SK-N-SH (cell line): ENCODE measurements at regions not wholly inside any gene's neighbourhood (a gene's known extent, or its start where the extent isn't known, plus 50 kb on each side); places are given as distances from the start of the nearest gene placed in this dataset.
A peak's percentile ranks its signal among the peaks of the same experiment; 100 is the strongest.

Source experiments
- CTCF ChIA-PET: fragments of 300-600, 350-600 bp; formaldehyde crosslinking; extraction: SDS; loops from one replicate; lab custom pipeline; 2021; lab: Yijun Ruan, JAX
- POLR2A ChIA-PET: fragments of 350-600 bp; sonication (Branson Sonifier 250); formaldehyde crosslinking; extraction: SDS; loops from one replicate; lab custom pipeline; 2020; ENCODE audit warnings: antibody characterized with exemption, inconsistent platforms; lab: Yijun Ruan, JAX
- DNase-seq: peaks from one replicate; pipeline ENCODE4 v3.0.0; 2012
- H2AFZ ChIP-seq: fragments of 200-600 bp; sonication (generic); 2 replicates; pipeline ENCODE4 v1.8.1; 2016; ENCODE audit warnings: antibody characterized with exemption, mild to moderate bottlenecking, low read depth
- H3F3A ChIP-seq: fragments of 200-600 bp; sonication (generic); replicated peaks from 2 replicates; pipeline ENCODE3; 2016; ENCODE audit warnings: antibody characterized with exemption, mild to moderate bottlenecking; ENCODE audit not compliant: insufficient read depth
- H3K27ac ChIP-seq, 2 experiments: fragments of 200-500 bp in 1 of 2; fragments of 200-600 bp in 1 of 2; sonication (Bioruptor generic) in 1 of 2; sonication (generic), shearing (Covaris generic) in 1 of 2; 2 replicates each; pipeline versions ENCODE4 v1.5.1 to v1.6.1; 2014 to 2016; ENCODE audit warnings: low read depth in 2 of 2, inconsistent platforms in 1 of 2, low read length in 1 of 2, mild to moderate bottlenecking in 1 of 2, mixed read lengths in 1 of 2
- H3K27me3 ChIP-seq: fragments of 200-600 bp; sonication (generic), shearing (Covaris generic); 2 replicates; pipeline ENCODE4 v1.6.1; 2016; ENCODE audit warnings: mixed run types; ENCODE audit not compliant: insufficient read depth
- H3K36me3 ChIP-seq, 2 experiments: fragments of 200-500 bp in 1 of 2; fragments of 200-600 bp in 1 of 2; sonication (Bioruptor generic) in 1 of 2; sonication (generic) in 1 of 2; replicated peaks in 1 of 2; 2 replicates each; pipeline versions ENCODE3 to v1.5.1; 2014 to 2016; ENCODE audit warnings: low read length in 1 of 2, mild to moderate bottlenecking in 1 of 2; ENCODE audit not compliant: insufficient read depth in 2 of 2, control insufficient read depth in 1 of 2
- H3K4me1 ChIP-seq, 2 experiments: fragments of 200-500 bp in 1 of 2; fragments of 200-600 bp in 1 of 2; sonication (Bioruptor generic) in 1 of 2; sonication (generic), shearing (Covaris generic) in 1 of 2; 2 replicates each; pipeline versions ENCODE4 v1.5.1 to v1.6.1; 2014 to 2016; ENCODE audit warnings: low read depth in 1 of 2, low read length in 1 of 2, mixed run types in 1 of 2; ENCODE audit not compliant: insufficient read depth in 2 of 2, control insufficient read depth in 1 of 2
- H3K4me2 ChIP-seq: fragments of 200-600 bp; sonication (generic), shearing (Covaris generic); 2 replicates; pipeline ENCODE4 v1.6.1; 2017; ENCODE audit warnings: mixed run types
- H3K4me3 ChIP-seq, 2 experiments: fragments of 200-500 bp in 1 of 2; fragments of 200-600 bp in 1 of 2; sonication (Bioruptor generic) in 1 of 2; sonication (generic), shearing (Covaris generic) in 1 of 2; 2 replicates each; pipeline versions ENCODE4 v1.5.1 to v1.8.1; 2014 to 2016; ENCODE audit warnings: low read depth in 2 of 2, inconsistent platforms in 1 of 2, low read length in 1 of 2, mild to moderate bottlenecking in 1 of 2, mixed read lengths in 1 of 2, moderate library complexity in 1 of 2
- H3K79me2 ChIP-seq: fragments of 200-600 bp; sonication (generic); 2 replicates; pipeline ENCODE4 v1.8.1; 2017; ENCODE audit warnings: mild to moderate bottlenecking; ENCODE audit not compliant: insufficient read depth
- H3K9ac ChIP-seq: fragments of 200-600 bp; sonication (generic); 2 replicates; pipeline ENCODE4 v1.6.1; 2017; ENCODE audit warnings: mixed run types
- H3K9me2 ChIP-seq: fragments of 200-600 bp; sonication (generic); 2 replicates; pipeline ENCODE4 v1.6.1; 2017; ENCODE audit warnings: mixed run types
- H3K9me3 ChIP-seq: fragments of 200-600 bp; sonication (generic); 2 replicates; pipeline ENCODE4 v1.6.1; 2017; ENCODE audit warnings: mixed run types, mild to moderate bottlenecking, moderate library complexity
- H4K20me1 ChIP-seq: fragments of 200-600 bp; sonication (generic); 2 replicates; pipeline ENCODE4 v1.6.1; 2017; ENCODE audit warnings: mild to moderate bottlenecking, mixed run types; ENCODE audit not compliant: insufficient read depth
- ELF1 ChIP-seq: IDR thresholded peaks from 2 replicates; pipeline ENCODE4 v1.4.0; 2012
- EP300 ChIP-seq, 2 experiments: IDR thresholded peaks; 2 replicates each; pipeline versions ENCODE4 v1.4.0 to v1.6.1; 2012; ENCODE audit warnings: borderline replicate concordance in 1 of 2, low read depth in 1 of 2, low read length in 1 of 2
- FOXM1 ChIP-seq: IDR thresholded peaks from 2 replicates; pipeline ENCODE4 v1.4.0; 2012; ENCODE audit warnings: low read depth, mild to moderate bottlenecking
- GABPA ChIP-seq: IDR thresholded peaks from 2 replicates; pipeline ENCODE4 v1.4.0; 2012; ENCODE audit warnings: low read depth, mild to moderate bottlenecking
- IRF3 ChIP-seq: fragments of 150-350 bp; IDR thresholded peaks from 2 replicates; pipeline ENCODE4 v1.6.1; 2016; ENCODE audit warnings: mild to moderate bottlenecking, low read depth, low read length
- MEF2A ChIP-seq: IDR thresholded peaks from 2 replicates; pipeline ENCODE4 v1.4.0; 2012; ENCODE audit warnings: low read depth, borderline replicate concordance
- RAD21 ChIP-seq: IDR thresholded peaks from 2 replicates; pipeline ENCODE4 v1.6.1; 2012; ENCODE audit warnings: mild to moderate bottlenecking, low read length
- REST ChIP-seq: IDR thresholded peaks from 2 replicates; pipeline ENCODE4 v1.6.1; 2012; ENCODE audit warnings: mild to moderate bottlenecking, low read depth, low read length, moderate library complexity
- RFX5 ChIP-seq: IDR thresholded peaks from 2 replicates; pipeline ENCODE4 v1.6.1; 2012; ENCODE audit warnings: mild to moderate bottlenecking, improper control_type of control experiment, low read length
- SIN3A ChIP-seq: IDR thresholded peaks from 2 replicates; pipeline ENCODE4 v1.6.1; 2012; ENCODE audit warnings: low read depth, mild to moderate bottlenecking, low read length, moderate library complexity, borderline replicate concordance
- SMC3 ChIP-seq: IDR thresholded peaks from 2 replicates; pipeline ENCODE4 v1.6.1; 2012; ENCODE audit warnings: low read depth, low read length, improper control_type of control experiment
- TEAD4 ChIP-seq: IDR thresholded peaks from 2 replicates; pipeline ENCODE4 v1.4.0; 2012; ENCODE audit warnings: mild to moderate bottlenecking, borderline replicate concordance; ENCODE audit not compliant: insufficient read depth
- ZBTB33 ChIP-seq: IDR thresholded peaks from 2 replicates; pipeline ENCODE4 v1.4.0; 2012; ENCODE audit warnings: low read depth, borderline replicate concordance
- WGBS: methylation state at CpG from one replicate; pipeline ENCODE4 v1.1.6; 2017; ENCODE audit warnings: low lambda C conversion rate; 5-methylcytosine and 5-hydroxymethylcytosine counted together

- 50% methylated on average over 22 of the region's 22 CpGs for WGBS
- no peaks in the 10 kb centered on the region for H3K4me1 ChIP-seq
- H3K79me2 ChIP-seq, result no peaks in the 10 kb centered on the region
- H3F3A ChIP-seq, result no peaks in the 10 kb centered on the region
- H3K9me2 ChIP-seq, result no peaks in the 10 kb centered on the region
- no peak overlapping the region for H3K4me2 ChIP-seq
- H2AFZ ChIP-seq, result no peak overlapping the region
- H4K20me1 ChIP-seq, result peaks cover 13% of the 10 kb centered on the region
- H3K27ac ChIP-seq, result no peak overlapping the region
- ChIA-PET POLR2A (no interaction called here), CTCF (interaction anchor here (0.8 to 25.7 kb wide), 8 partner anchors 9 to 516 kb away, joined by 3 to 1340 read pairs (median 6); no protein-coding TSS in a partner anchor)
- peaks cover 15% of the 10 kb centered on the region for H3K27me3 ChIP-seq
- no peaks in the 10 kb centered on the region for H3K36me3 ChIP-seq
- H3K9me3 ChIP-seq, result no peaks in the 10 kb centered on the region
- TF ChIP-seq RAD21, result peak; percentile 27
- TF ChIP-seq REST, result peak; percentile 95
- peak; percentile 18; the same call in 1 of the 2 replicates for TF ChIP-seq SMC3
- no peak for TF ChIP-seq ZBTB33
- TF ChIP-seq RFX5, result no peak
- TF ChIP-seq MEF2A, result no peak
- no peak for DNase-seq
- no peak overlapping the region for H3K9ac ChIP-seq
- no peak overlapping the region for H3K4me3 ChIP-seq
Observed at GRCh38 chr17:79192503-79193351, 118.1 kb downstream of the ENGASE start.

- no peak overlapping the region for H3K9ac ChIP-seq
- H3K4me2 ChIP-seq, result no peak overlapping the region
- CTCF ChIA-PET, result interaction anchor here (0.7 to 25.7 kb wide), 17 partner anchors 10 to 517 kb away, joined by 3 to 1340 read pairs (median 3); no protein-coding TSS in a partner anchor
- H3F3A ChIP-seq, result no peaks in the 10 kb centered on the region
- no peaks in the 10 kb centered on the region for H3K9me2 ChIP-seq
- WGBS, result 49% methylated on average over 21 of the region's 21 CpGs
- peaks cover 16% of the 10 kb centered on the region for H3K27me3 ChIP-seq
- no peaks in the 10 kb centered on the region for H3K4me1 ChIP-seq
- H3K9me3 ChIP-seq, result no peaks in the 10 kb centered on the region
- H4K20me1 ChIP-seq, result peaks cover 13% of the 10 kb centered on the region
- no peak for DNase-seq
- H3K79me2 ChIP-seq, result no peaks in the 10 kb centered on the region
- H2AFZ ChIP-seq, result no peak overlapping the region
- no peak overlapping the region for H3K27ac ChIP-seq
- POLR2A ChIA-PET, result no interaction called here
- no peak overlapping the region for H3K4me3 ChIP-seq
- no peaks in the 10 kb centered on the region for H3K36me3 ChIP-seq
- no peak for TF ChIP-seq GABPA
- no peak for TF ChIP-seq FOXM1
- no peak for TF ChIP-seq SIN3A
- no peak for TF ChIP-seq EP300 (IDR thresholded peaks at IDR 0.05; ENCODE audit: borderline replicate concordance in 1 of 2, low read depth in 1 of 2, low read length in 1 of 2)
- no peak for TF ChIP-seq IRF3
- no peak for TF ChIP-seq ELF1
- no peak for TF ChIP-seq TEAD4
- TF ChIP-seq, all 33 proteins: peak for 0
Observed at GRCh38 chr17:79191270-79191934, 116.8 kb downstream of the ENGASE start.
